HG03432 (cell line): ENCODE measurements at regions not wholly inside any gene's neighbourhood (a gene's known extent, or its start where the extent isn't known, plus 50 kb on each side); places are given as distances from the start of the nearest gene placed in this dataset.

Experiments used
- ATAC-seq: cut with Tn5 transposase; IDR thresholded peaks from one replicate; pipeline ENCODE4 v1.9.1; 2021; ENCODE audit warnings: mild to moderate bottlenecking, moderate library complexity; ENCODE audit not compliant: unreplicated experiment

DNA sequence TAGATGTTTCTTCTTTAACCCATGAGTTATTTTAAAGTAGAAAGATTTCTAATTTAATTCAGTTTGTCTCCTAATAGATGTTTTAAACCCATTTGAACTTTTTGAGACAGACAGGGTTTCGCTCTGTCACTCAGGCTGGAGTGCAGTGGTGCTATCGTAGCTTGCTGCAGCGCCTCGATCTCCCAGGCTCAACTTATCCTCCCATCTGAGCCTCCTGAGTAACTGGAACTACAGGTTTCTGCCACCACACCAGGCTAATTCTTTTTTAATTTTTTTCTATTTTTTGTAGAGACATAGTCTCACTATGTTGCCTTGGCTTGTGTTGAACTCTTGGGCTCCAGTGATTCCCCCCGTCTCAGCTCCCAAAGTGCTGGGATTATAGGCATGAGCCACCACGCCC lies 53.0 kb upstream of the RAB18 start:
- no peak for ATAC-seq

DNA sequence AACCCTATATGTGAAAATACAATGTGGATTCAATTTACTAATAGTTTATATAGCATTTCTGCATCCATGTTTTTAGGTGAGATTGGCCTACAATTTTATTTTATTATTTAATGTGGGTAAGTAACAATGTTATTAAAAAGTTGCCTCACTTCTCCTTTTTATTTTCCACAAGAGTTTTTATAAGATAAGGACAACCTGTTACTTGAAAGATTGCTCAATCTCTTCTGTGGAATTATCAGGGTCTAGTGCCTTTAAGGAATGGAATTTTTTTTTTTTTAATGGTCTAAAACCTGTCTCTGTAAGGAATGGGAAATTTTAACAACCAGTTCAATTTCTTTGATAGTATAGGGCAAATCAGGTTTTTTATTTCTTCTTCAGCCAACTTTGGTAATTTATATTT lies 53.9 kb upstream of the RAB18 start:
- ATAC-seq, result no peak

DNA sequence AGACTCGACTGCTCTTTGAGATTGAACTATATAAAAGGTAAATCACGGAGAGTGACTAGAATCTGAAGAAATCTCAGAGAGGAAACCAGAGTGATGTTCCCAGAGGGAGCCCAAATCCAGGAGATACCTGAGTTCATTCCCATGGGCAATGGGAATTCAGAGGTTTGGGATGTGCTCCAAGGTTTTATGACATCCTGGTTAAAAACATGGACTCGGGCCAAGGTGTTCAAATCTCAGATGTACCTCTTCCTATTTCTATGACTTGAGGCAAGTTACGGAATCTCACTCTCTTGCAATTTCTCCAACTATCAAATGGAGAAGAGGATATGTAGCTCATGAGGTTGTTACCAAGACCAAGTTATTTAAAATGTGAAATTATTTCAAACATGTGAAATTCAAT lies 54.5 kb upstream of the RAB18 start:
- no peak for ATAC-seq

DNA sequence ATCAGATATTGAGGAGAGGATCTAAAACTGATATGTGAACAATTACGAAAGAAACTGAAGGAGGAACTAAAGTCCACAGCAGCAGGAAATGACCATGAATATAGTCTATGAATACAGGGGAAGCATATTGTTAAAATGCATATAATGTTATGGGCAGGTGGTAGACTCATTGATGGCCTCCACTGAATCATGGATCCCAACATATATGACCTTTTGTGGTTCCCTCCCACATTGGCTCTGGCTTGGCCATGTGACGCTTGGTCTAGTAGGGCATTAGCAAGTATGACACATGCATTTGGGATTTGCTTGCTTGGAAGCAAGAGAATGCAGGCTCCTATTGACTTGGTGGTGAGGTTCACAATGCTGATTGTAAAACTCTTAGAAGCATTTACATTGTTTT lies 55.2 kb upstream of the RAB18 start:
- ATAC-seq, result no peak

DNA sequence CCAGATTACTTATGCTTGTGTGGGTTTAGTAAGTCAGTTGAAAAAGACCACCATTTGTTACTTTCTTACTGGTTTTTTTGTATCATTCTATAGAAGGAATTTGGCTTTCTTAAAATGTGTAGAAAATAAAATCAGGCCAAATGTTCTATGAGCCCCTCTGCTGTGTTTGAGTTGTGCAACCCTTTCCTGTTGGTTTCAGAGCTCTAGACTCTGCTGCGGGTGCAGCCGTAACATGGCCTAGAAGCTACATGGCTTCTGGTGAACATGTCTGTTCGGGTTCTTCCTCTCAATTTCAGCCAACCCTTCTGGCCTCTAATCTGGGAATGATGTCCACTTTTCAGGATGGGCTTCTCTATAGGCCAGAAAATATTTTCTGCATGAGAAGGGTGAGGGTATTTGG lies 56.6 kb upstream of the RAB18 start:
- no peak for ATAC-seq

DNA sequence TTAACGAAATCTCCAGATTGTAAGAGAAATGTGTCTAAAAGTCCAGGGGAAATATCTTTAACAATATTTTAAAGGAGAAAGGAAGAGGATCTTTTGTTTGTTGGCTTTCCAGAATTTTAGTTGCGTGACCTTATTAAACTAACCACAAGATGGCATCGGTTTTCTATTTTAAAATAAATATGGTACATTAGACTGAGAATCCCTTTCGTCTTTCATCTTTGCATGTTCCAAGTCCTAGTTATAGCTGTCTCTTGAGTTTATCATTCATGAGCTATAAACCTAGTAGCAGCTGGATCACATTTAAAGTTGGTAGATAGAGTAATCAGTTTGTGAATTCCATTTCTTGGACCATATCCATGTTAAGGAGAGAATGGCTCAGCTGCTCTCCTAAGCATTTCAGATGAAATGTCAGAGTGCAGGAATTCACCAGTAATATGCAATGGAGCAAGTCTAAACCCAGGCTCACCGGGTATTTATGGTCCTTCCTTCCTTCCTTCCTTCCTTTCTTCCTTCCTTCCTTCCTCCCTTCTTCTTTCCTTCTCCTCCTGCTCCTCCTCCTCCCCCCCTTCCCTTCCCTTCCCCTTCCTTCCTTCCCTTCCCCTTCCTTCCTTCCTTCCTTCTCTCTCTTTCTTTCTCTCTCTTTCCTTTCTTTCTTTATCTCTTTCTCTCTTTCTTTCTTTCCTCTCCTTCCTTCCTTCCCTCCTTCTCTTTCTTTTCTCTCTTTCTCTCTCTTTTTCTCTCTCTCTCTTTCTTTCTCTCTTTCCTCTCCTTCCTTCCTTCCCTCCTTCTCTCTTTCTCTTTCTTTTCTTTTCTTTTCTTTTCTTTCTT lies 57.8 kb upstream of the RAB18 start:
- ATAC-seq, result no peak

DNA sequence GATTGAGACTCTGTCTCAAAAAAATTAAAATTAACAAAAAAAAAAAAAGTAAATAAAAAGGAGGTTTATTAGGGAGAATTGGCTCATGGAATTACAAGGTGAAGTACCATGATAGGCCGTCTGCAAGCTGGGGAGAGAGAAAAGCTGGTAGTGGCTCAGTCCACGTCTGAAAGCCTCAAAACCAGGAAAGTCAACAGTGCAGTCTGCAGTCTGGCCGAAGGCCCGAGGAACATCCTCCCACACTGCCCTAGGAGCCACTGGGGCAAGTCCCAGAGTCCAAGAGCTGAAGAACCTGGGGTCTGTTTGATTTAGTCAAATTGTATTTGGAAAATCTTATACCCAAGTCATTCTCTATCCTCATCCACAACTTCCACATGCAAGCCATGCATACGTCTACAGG lies 59.0 kb upstream of the RAB18 start:
- no peak for ATAC-seq

DNA sequence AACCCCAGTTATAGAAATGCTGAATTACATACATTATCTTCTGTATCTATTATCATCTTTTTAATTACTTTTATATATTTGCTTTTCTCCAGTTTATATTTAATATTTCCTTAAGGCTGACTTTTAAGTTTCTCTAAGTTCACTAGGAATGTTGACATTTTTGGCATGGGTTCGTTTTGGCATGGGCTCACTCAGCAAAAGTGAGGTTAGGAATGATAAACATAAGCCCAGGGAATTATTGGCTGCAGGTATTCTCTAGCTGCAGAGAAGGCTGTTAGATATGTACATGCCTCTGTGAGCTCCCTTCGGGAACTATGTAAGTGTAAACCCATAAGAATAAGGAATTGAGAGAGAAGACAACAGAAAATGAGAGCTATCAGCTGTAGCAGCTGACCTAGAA lies 63.6 kb upstream of the RAB18 start:
- no peak for ATAC-seq

DNA sequence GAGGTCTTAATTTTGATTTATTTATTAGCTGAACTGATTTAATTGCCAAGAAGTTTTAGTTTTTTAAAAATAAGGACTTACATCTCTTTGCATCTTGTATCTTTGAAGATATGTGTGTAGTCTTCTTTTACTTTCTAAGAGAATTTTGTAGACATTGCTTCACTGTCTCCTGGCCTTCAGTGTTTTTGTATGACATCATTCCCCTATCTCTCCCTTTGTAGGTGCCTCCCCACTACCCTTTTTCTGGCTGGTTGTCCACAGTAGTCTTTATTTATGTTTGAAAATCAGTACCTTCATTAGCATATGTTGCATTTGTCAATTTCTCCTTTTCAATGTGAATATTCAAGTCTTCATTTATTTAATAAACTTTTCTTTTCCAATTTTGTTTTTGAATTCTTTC lies 64.1 kb upstream of the RAB18 start:
- ATAC-seq, result no peak

DNA sequence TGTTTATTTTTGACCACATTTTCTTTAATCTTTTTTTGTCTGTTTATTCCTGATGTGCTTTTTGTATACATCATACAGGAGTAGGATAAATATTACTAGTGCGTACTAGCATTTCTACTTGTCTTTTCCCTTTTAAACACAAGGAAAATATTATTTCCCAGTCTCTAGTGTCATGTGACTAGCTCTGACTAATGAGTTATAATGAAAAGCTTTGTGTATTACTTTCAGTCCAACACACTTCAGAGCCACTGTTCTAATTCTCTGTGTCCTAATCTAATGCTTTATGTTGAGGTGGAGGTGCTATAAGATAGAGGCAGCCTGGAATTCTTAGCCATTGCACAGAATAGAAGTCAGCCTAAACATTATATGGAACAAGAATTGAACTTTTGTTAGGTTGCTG lies 65.0 kb upstream of the RAB18 start:
- no peak for ATAC-seq

DNA sequence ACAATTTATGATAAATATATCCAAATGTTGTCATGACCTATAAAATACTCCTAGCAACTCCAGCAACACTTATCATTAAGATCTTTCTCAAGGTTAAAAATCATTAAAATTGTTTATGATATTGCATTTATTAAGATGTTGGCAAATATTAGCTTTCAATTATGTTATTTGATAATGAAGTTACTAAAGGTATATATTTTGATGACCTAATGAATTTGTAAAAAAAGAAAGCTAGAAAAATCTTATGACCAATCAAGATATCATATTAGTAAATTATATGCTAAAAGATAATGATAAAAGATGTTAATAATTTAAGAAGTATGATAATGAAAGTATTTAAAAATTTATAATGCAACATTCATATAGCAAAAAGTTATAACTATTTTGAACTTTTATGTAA lies 66.3 kb upstream of the RAB18 start:
- ATAC-seq, result no peak

DNA sequence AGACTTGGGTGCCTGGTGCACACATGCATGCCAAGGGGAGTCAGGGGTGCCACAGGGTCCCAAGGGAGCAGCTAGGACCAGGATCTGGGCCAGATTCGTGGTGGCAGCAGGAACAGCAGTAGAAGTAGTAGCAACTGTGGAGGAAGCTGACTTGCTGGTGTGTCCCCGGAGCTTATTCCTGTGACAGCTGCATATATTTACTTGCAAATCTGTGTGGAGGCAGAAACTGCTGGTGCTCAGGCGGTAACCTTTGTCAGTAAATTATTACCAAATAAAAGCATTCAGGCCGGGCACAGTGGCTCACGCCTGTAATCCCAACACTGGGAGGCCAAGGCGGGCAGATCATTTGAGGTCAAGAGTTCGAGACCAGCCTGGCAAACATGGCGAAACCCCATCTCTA lies 67.4 kb upstream of the RAB18 start:
- no peak for ATAC-seq

DNA sequence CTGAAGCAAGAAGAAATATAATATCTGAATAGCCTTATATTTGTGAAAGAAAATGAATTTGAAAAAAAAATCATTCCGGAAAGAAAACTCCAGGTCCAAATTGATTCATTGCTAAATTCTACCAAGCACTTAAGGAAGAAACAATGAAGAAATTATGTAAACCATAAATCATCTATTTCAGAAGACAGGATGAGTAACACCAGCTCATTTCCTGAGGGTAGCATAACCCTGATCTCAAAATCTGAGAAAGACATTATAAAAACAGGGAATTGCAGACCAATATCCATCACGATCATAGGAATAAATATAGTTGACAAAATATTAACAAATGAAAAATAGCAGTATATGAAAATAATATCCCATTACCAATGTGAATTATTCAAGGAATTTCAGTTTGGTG lies 70.1 kb upstream of the RAB18 start:
- ATAC-seq, result no peak

DNA sequence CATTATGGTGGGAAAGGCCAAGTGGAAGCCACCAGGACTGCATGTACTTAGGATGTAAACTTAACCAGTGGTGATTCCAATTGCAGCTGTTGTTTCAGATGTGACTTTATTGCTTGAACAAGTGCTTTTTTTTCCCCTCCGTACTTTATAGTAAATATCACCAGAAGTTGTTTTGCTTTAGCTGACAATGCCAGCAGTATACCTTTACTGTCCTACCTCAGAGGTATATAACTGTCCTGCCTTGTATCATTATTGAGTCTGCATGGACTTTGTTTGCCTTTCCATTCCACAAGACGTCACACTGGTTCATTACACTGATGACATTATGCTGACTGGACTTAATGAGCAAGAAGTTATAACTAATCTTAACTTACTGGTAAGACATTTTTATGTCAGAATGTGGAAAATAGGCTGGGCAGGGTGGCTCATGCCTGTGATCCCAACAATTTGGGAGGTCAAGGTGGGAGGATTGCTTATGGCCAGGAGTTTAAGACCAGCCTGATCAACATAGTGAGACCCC lies 77.1 kb upstream of the RAB18 start:
- no peak for ATAC-seq

DNA sequence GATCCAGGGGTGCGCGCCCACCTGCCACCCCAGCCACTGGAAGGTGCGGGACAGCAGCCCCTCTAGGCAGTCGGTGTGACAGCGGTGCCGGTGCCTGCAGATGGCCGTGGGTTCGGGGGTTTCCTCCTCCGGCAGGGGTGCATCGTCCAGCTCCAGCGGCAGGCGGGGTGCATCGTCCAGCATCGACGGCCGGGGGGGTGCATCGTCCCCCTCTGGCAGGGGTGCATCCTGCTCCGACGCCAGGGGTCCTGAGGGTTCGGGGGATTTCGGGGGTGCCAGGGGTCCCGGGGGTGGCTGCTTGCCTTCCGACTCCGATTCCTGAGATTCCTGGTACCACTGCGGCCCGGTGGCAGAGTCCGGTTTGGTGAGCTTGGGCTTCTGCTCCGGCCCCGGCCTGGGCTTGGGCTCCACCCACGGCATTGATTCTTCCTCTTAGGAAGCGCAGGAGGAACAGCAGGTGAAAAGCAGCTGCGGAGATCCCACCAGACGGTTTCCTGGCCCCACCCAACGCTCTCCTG lies 90.2 kb upstream of the RAB18 start:
- no peak for ATAC-seq

DNA sequence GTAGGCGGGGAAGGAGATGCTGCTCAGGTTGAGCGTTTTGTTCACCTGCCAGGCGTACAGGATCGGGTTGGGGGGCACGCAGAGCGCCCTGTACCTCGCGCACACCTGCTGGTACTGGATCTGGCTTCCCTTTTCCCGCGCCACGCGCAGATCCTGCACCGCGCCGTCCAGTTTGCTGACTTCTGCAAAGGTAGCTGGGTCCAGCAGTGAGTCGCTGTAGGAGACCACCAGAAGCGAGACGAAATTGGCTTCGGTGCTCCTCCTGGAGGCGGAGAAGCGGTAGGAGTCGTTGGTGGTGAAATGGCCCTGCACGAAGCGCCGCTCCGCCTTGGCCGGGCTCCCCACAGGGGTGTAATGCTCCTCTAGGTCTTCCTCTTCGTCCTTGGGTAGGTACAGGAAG lies 90.7 kb upstream of the RAB18 start:
- no peak for ATAC-seq

DNA sequence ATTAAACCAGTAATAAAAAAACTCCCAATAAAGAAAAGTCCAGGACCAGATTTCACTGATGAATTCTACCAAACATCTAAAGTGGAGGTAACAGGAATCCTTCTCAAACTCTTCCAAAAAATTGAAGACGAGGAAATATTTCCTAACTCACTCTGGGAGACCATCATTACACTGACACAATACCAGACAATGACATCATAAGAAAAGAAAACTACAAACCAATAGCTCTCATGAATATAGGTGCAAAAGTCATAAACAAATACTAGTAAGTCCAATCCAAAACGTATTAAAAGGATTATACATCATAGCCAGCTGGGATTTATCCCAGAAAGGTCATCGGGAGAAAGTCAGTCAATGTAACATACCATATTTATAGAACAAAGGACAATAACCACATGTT lies 94.0 kb upstream of the RAB18 start:
- ATAC-seq, result no peak

DNA sequence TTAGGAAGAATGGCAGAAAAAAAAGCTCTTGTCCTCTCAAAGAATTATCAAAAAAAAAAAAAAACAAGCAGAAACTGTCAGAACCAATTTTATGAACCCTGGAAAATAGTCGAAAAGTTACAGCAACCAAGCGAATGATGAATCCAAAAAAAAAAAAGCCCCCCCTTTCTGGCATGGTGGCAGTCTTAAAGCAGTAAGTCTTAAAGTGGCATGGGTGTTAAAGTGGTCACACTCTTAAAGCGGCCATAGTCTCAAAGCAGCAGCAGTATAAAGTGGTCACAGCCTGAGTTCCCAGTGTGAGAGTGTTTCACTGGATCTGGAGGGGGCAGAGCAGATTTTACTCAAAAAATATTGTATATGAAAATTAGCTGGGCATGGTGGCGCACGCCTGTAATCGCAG lies 96.8 kb upstream of the RAB18 start:
- no peak for ATAC-seq

DNA sequence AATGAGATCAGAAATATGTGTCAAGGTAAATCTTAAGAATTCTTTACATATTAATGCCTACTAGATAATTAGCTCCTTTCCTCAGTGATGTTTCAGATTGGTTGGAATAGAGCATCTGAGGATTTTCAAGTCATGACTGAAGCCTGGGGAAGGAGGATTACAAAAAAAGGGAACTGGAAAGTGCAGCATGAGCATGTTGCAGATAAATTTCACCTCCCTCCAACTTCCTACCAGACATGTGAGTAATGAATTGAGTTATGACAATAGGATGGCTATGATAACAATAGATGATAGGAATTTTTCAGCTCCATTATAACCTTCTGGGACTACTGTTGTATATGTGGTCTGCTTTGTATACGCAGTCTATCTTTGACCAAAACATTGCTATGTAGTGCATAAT lies 104.2 kb upstream of the RAB18 start:
- no peak for ATAC-seq

DNA sequence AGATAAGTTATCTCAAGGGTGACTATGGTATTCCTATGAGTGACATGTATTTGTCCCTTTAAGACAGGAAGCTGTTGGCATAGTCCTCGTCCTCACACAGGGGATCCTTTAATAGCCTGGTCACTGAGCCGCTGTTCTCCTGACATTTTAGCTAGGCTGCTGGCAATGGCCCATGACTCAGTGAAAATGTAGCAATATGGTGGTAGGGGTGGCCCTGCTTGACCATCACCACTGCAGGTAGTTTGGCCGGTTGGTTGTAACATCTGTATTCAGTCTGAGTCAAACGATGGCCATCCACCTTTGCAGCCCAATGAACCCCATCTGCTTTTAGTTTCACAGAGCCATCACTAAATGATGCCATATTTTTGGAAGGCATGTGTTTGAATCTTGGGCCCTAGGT lies 110.1 kb upstream of the RAB18 start:
- no peak for ATAC-seq

DNA sequence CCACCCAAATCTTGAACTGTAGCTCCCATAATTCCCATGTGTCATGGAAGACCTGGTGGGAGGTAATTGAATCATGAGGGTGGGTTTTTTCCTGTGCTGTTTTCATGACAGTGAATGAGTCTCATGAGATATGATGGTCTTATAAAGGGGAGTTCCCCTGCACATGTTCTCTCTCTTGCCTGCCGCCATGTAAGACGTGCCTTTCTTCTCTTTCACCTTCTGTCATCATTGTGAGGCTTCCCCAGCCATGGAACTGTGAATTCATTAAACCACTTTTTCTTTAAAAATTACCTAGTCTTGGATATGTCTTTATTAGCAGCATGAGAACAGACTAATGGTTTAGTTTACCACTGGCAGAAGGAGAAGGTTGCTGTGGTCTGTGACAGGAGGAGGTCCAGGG lies 111.5 kb upstream of the RAB18 start:
- ATAC-seq, result no peak

DNA sequence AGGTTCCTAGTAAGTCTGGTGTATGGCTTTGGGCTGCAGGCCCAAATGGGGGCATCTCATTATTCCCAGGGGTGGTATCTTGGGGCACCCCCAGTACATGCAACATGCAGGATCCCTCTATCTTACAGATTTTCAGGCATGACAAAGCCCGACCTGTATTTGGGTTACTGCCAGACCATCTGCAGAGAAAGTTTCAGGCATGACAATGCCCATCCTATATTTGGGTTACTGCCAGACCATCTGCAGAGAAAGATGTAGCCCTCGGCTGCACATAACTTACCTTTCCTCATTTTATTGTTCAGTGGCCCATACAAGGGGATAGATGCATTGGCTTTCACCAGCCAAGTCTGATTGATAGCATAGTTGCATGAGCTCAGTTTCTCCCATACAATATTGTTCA lies 112.2 kb upstream of the RAB18 start:
- no peak for ATAC-seq

DNA sequence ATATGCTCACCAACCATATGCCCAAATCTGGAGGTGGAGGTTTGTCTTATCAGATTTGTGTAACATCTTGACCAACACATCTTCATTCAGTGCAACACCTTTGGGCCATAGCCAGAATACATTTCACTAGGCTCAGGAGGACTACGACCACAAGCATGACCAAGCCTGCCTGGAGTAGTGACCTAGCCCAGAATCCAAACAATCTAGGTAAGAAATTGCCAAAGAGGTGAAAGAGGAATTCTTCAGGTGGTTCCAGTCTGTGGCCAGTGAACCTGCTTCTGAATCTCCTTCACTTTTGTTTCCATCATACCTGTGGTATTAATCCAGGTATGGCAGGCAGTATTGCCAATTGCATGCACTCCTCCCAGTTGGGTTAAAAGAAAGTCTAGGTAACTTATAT lies 112.8 kb upstream of the RAB18 start:
- no peak for ATAC-seq
